SU-DHL-6 (cell line): ENCODE measurements at regions not wholly inside any gene's neighbourhood (a gene's known extent, or its start where the extent isn't known, plus 50 kb on each side); places are given as distances from the start of the nearest gene placed in this dataset.

ENCODE experiments used
- EZH2phosphoT487 ChIP-seq: fragments of 200-600 bp; sonication (generic), shearing (Covaris generic); conservative IDR thresholded peaks from 2 replicates; pipeline ENCODE4 v1.6.1; 2018; ENCODE audit warnings: mild to moderate bottlenecking, antibody characterized with exemption, low read length, moderate library complexity, mixed read lengths
- TF ChIP-seq, protein P1 (sequence below): fragments of 200-600 bp; sonication (generic); IDR thresholded peaks from one replicate; pipeline ENCODE4 v1.5.1; 2017; ENCODE audit warnings: antibody characterized with exemption, mild to moderate bottlenecking, low read length, moderate library complexity; ENCODE audit not compliant: insufficient read depth, poor library complexity, severe bottlenecking

DNA sequence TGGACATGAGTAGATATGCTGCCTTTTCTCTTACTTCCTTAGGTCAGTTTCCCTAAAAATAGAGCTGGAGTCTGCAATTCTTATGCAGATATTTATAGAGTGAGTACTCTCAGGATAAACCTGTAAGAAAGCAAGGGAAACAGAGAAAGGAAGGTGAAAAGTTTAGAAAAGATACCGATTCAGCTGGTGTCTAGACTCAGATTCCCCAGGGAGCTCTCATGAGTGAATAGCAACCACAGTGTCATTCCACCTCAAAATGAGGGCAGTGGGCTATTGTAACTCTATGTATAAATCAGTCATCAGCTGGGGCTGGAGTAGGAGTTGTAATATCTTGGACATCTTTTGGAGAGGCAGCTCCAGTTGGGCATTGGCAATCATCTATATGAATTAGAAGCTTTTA lies 1485.1 kb upstream of the TMEFF2 start:
- TF ChIP-seq, protein P1, sequence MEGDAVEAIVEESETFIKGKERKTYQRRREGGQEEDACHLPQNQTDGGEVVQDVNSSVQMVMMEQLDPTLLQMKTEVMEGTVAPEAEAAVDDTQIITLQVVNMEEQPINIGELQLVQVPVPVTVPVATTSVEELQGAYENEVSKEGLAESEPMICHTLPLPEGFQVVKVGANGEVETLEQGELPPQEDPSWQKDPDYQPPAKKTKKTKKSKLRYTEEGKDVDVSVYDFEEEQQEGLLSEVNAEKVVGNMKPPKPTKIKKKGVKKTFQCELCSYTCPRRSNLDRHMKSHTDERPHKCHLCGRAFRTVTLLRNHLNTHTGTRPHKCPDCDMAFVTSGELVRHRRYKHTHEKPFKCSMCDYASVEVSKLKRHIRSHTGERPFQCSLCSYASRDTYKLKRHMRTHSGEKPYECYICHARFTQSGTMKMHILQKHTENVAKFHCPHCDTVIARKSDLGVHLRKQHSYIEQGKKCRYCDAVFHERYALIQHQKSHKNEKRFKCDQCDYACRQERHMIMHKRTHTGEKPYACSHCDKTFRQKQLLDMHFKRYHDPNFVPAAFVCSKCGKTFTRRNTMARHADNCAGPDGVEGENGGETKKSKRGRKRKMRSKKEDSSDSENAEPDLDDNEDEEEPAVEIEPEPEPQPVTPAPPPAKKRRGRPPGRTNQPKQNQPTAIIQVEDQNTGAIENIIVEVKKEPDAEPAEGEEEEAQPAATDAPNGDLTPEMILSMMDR = no peak
- TF ChIP-seq EZH2phosphoT487 = no peak
